GM13976 (cell line): ENCODE measurements at regions not wholly inside any gene's neighbourhood (a gene's known extent, or its start where the extent isn't known, plus 50 kb on each side); places are given as distances from the start of the nearest gene placed in this dataset.

Experiments
- DNase-seq: peaks from one replicate; pipeline ENCODE4 v3.0.0; 2012; ENCODE audit warnings: low spot score
- in situ Hi-C: fragments of 300-500 bp; cut with MboI; formaldehyde crosslinking; loops from one replicate; pipeline ENCODE4 v1.12.0; 2022; ENCODE audit warnings: low sequenced_read_pairs, mixed read lengths, inconsistent platforms; ENCODE audit not compliant: unreplicated experiment
- TF ChIP-seq, protein P1 (sequence below): IDR thresholded peaks from 2 replicates; pipeline ENCODE4 v1.5.1; 2012; ENCODE audit warnings: borderline replicate concordance, mild to moderate bottlenecking; ENCODE audit not compliant: insufficient read depth; ENCODE audit errors: extremely low read depth, missing control alignments, control extremely low read depth

DNA sequence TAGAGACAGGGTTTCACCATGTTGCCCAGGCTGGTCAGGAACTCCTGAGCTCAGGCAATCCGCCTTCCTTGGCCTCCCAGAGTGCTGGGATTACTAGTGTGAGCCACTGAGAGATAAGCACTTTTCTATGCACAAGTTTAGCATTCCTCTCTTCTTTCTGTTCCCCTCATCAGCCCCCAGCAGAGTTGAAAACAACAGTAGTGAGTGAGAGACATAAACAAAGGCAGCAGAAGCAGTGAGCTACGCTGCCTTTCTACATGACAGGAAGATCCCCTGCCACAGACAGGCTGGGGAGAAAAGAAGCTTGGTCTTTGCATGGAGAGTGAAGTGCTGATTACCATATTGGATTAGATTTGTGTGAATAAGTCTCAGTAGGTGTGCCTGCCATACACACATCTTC is 392.0 kb upstream of the KIRREL3 start:
- in situ Hi-C loops: no loop called here
- TF ChIP-seq, protein P1, sequence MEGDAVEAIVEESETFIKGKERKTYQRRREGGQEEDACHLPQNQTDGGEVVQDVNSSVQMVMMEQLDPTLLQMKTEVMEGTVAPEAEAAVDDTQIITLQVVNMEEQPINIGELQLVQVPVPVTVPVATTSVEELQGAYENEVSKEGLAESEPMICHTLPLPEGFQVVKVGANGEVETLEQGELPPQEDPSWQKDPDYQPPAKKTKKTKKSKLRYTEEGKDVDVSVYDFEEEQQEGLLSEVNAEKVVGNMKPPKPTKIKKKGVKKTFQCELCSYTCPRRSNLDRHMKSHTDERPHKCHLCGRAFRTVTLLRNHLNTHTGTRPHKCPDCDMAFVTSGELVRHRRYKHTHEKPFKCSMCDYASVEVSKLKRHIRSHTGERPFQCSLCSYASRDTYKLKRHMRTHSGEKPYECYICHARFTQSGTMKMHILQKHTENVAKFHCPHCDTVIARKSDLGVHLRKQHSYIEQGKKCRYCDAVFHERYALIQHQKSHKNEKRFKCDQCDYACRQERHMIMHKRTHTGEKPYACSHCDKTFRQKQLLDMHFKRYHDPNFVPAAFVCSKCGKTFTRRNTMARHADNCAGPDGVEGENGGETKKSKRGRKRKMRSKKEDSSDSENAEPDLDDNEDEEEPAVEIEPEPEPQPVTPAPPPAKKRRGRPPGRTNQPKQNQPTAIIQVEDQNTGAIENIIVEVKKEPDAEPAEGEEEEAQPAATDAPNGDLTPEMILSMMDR: no peak
- DNase-seq: no peak

DNA sequence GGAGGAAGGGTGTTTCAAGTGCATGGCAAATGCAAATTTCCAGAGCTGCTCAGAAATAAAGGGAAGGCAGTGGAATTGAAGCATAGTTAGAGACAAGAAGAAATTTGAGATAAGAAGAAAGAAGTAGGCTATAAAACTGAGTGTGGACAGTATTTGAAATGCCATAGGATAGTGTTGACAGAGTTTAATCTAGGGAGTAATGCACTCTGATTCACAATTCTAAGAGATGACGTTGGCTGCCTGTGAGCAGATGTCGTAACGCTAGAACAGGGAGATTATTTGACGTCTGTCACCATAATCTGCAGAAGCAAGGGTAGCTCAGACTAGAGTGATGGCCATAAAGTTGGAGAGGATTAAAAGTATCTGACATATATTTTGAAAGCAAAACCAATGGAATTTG is 389.9 kb upstream of the KIRREL3 start:
- in situ Hi-C loops: no loop called here
- TF ChIP-seq, protein P1: no peak
- DNase-seq: no peak

GRCh38 chr11:127385071-127385470 is 384.5 kb upstream of the KIRREL3 start:
- no peak for DNase-seq
- TF ChIP-seq, protein P1: no peak
- in situ Hi-C loops: no loop called here

DNA sequence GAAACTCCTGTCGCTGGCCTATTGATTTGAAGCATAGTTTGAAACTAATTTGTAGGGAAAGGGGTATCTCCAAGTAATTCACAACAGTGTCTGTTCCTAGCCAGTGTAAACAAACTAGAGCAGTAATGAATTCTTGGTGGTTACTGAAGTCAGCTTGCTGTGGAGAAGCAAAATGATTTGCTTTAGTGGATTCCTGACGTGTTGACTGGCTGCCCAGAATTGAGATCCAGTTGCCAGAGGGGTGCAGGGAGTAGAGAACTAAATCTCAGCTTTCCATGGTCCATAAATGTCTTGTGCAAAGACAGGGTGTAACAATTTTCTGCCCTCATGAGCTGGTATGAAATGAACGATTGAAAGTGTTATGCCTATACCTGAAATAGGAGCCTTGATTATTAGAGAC is 382.5 kb upstream of the KIRREL3 start:
- no peak for DNase-seq
- TF ChIP-seq, protein P1: no peak
- in situ Hi-C loops: no loop called here

GRCh38 chr11:127381247-127381646 is 380.7 kb upstream of the KIRREL3 start:
- TF ChIP-seq, protein P1: no peak
- DNase-seq: no peak

DNA sequence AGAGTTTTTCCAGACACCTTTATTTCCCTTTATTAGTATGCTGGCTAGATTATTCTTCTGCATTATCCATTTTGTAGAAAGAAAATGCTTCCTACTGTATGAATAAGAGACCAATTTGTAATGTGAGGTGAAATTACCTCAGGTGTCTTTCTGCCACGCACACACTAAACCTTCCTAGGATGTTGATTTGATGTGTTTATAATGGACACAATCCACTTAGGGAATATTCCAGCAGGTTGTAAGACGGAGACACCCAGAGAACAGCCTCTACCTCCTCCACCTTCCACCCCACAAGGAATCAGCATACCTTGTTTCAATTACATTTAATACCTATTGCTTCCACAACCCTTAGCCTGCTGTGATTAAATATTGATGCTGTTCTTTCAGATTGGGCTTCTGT is 379.1 kb upstream of the KIRREL3 start:
- TF ChIP-seq, protein P1: no peak
- DNase-seq: no peak
- in situ Hi-C loops: no loop called here

More at GRCh38 chr11:127381247-127381646, 380.7 kb upstream of the KIRREL3 start:
- in situ Hi-C loops: no loop called here

DNA sequence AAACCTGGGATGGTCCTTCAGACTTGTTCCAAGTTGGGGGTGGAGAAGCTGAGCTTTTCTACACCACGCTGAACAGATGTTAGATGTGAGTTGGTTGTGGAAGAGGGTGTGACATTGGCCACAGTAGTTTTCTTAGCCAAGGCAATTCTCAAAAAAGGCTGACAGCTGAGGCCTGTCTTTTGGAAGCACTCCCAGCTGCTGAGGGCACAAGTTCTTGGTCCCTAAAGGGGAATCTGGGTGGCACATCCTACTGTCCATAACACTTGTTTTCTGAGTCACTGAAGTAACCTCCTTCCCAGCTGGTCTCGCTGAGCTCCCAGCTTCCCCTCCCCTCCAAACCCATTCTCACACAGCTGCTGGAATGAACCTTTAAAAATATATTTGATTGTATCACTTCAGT is 375.7 kb upstream of the KIRREL3 start:
- TF ChIP-seq, protein P1: no peak
- in situ Hi-C loops: no loop called here
- no peak for DNase-seq
